B cell (primary cell): ENCODE measurements at regions not wholly inside any gene's neighbourhood (a gene's known extent, or its start where the extent isn't known, plus 50 kb on each side); places are given as distances from the start of the nearest gene placed in this dataset.

ENCODE experiments used
- ATAC-seq: fragments of 200-7000 bp; cut with Tn5 transposase; one replicate; pipeline ENCODE4 v1.10.0; 2021; ENCODE audit warnings: low read depth, mild to moderate bottlenecking, moderate number of reproducible peaks, moderate library complexity
- CTCF ChIA-PET: fragments of 350-600 bp; sonication (Branson Sonifier 250); formaldehyde crosslinking; loops from one replicate; lab custom pipeline; 2021; ENCODE audit warnings: antibody characterized with exemption, inconsistent platforms; lab: Charles Lee
- POLR2A ChIA-PET: fragments of 350-600 bp; sonication (Branson Sonifier 250); formaldehyde crosslinking; loops from one replicate; lab custom pipeline; 2021; ENCODE audit warnings: antibody characterized with exemption; lab: Charles Lee
- DNase-seq: peaks from one replicate; pipeline ENCODE4 v3.0.0; 2013
- H2AFZ ChIP-seq: 2 replicates; pipeline ENCODE4 v1.6.1; 2012; ENCODE audit warnings: mild to moderate bottlenecking, low read depth, low read length; ENCODE audit not compliant: insufficient read depth, poor library complexity, severe bottlenecking
- H3K27ac ChIP-seq, 2 donors: 1 replicate in 1 of 2; 2 replicates in 1 of 2; pipeline ENCODE4 v1.5.1; 2012 to 2013; ENCODE audit warnings: low read length in 2 of 2, mild to moderate bottlenecking in 2 of 2, moderate library complexity in 1 of 2
- H3K27me3 ChIP-seq, 4 experiments: fragments of 200-600 bp in 1 of 4; sonication (generic) in 1 of 4; replicated peaks in 1 of 4; 1 replicate in 2 of 4; 2 replicates in 2 of 4; pipeline versions ENCODE4 v1.6.1 to v1.7.0; 2013 to 2016; ENCODE audit warnings: low read length in 3 of 4, mild to moderate bottlenecking in 2 of 4, mixed read lengths in 1 of 4, moderate library complexity in 1 of 4; ENCODE audit not compliant: insufficient read depth in 4 of 4, control insufficient read depth in 3 of 4; ENCODE audit errors: control extremely low read depth in 1 of 4
- H3K36me3 ChIP-seq, 2 experiments: replicated peaks in 1 of 2; 1 replicate in 1 of 2; 2 replicates in 1 of 2; pipeline versions ENCODE4 v1.6.1 to v1.7.1; 2013; ENCODE audit warnings: low read length in 1 of 2; ENCODE audit not compliant: insufficient read depth in 2 of 2, control insufficient read depth in 1 of 2; ENCODE audit errors: control extremely low read depth in 1 of 2, extremely low read depth in 1 of 2
- H3K4me1 ChIP-seq, 2 donors: fragments of 200-600 bp in 1 of 2; sonication (generic) in 1 of 2; 1 replicate in 1 of 2; 2 replicates in 1 of 2; pipeline versions ENCODE4 v1.5.1 to v1.6.1; 2013 to 2017; ENCODE audit warnings: low read length in 2 of 2; ENCODE audit not compliant: control insufficient read depth in 2 of 2, insufficient read depth in 2 of 2
- H3K4me2 ChIP-seq: replicated peaks from 2 replicates; pipeline ENCODE3; 2012; ENCODE audit warnings: mild to moderate bottlenecking, low read depth, low read length; ENCODE audit not compliant: poor library complexity, severe bottlenecking
- H3K4me3 ChIP-seq, 5 experiments: fragments of 200-600 bp in 1 of 5; sonication (generic) in 1 of 5; 1 replicate in 3 of 5; 2 replicates in 2 of 5; pipeline versions ENCODE4 v1.5.1 to v1.7.0; 2011 to 2016; ENCODE audit warnings: low read length in 4 of 5, mild to moderate bottlenecking in 4 of 5, low read depth in 2 of 5, control low read depth in 1 of 5, moderate library complexity in 1 of 5; ENCODE audit not compliant: insufficient read depth in 1 of 5; ENCODE audit errors: control extremely low read depth in 1 of 5, extremely low read depth in 1 of 5
- H3K79me2 ChIP-seq: fragments of 200-600 bp; sonication (generic); one replicate; pipeline ENCODE4 v1.6.0; 2016; ENCODE audit warnings: low read length; ENCODE audit not compliant: control insufficient read depth, insufficient read depth
- H3K9ac ChIP-seq: fragments of 200-600 bp; sonication (generic); 2 replicates; pipeline ENCODE4 v1.6.1; 2017; ENCODE audit warnings: mild to moderate bottlenecking, low read length, moderate library complexity
- H3K9me3 ChIP-seq, 3 donors: one replicate each; pipeline versions ENCODE4 v1.6.1 to v1.7.1; 2013; ENCODE audit warnings: low read length in 2 of 3; ENCODE audit not compliant: control insufficient read depth in 2 of 3, insufficient read depth in 1 of 3; ENCODE audit errors: control extremely low read depth in 1 of 3
- H4K20me1 ChIP-seq: 2 replicates; pipeline ENCODE4 v1.6.0; 2012; ENCODE audit warnings: mild to moderate bottlenecking, low read length; ENCODE audit not compliant: insufficient read depth, control insufficient read depth, poor library complexity, severe bottlenecking
- H3K27ac Mint-ChIP-seq: one replicate; pipeline ENCODE4 v1.8.0; 2021; ENCODE audit warnings: mixed read lengths
- H3K27me3 Mint-ChIP-seq: one replicate; pipeline ENCODE4 v1.8.0; 2021; ENCODE audit warnings: mixed read lengths
- H3K4me1 Mint-ChIP-seq: one replicate; pipeline ENCODE4 v1.8.0; 2021; ENCODE audit warnings: mixed read lengths
- H3K4me3 Mint-ChIP-seq: one replicate; pipeline ENCODE4 v1.8.0; 2021; ENCODE audit warnings: mixed read lengths
- H3K9me3 Mint-ChIP-seq: one replicate; pipeline ENCODE4 v1.8.0; 2022; ENCODE audit warnings: mixed read lengths; ENCODE audit not compliant: insufficient read depth
- CTCF ChIP-seq: fragments of 200-600 bp; IDR thresholded peaks from one replicate; pipeline ENCODE4 v1.8.0; 2022; ENCODE audit warnings: antibody characterized with exemption, mild to moderate bottlenecking
- EZH2 ChIP-seq: IDR thresholded peaks from 2 replicates; pipeline ENCODE4 v1.6.1; 2012; ENCODE audit warnings: borderline replicate concordance, low read depth, mild to moderate bottlenecking, moderate library complexity, low read length; ENCODE audit not compliant: insufficient read depth, poor library complexity, severe bottlenecking
- WGBS: methylation state at CpG from one replicate; pipeline ENCODE4 v1.1.5; 2013; ENCODE audit warnings: missing lambda C conversion rate; ENCODE audit not compliant: insufficient coverage; 5-methylcytosine and 5-hydroxymethylcytosine counted together
- intact Hi-C: fragments of 100-400 bp; cut with micrococcal nuclease; formaldehyde crosslinking; loops from one replicate; pipeline ENCODE4 v1.10.0; 2022

GRCh38 chr3:74479915-74480314 lies 134.5 kb downstream of the CNTN3 start:
- Histone ChIP-seq H3K27me3 (no peaks in the 10 kb centered on the region), H3K4me2 (no peak overlapping the region), H4K20me1 (no peaks in the 10 kb centered on the region), H3K9me3 (no peaks in the 10 kb centered on the region), H3K9ac (no peak overlapping the region), H3K36me3 (no peaks in the 10 kb centered on the region), H3K79me2 (no peaks in the 10 kb centered on the region), H3K4me3 (no peak overlapping the region), H3K4me1 (no peaks in the 10 kb centered on the region), H2AFZ (no peak overlapping the region), H3K27ac (no peak overlapping the region)
- TF ChIP-seq CTCF, result no peak
- no peak for TF ChIP-seq EZH2
- no peak overlapping the region for H3K27ac Mint-ChIP-seq
- no peaks in the 10 kb centered on the region for H3K9me3 Mint-ChIP-seq
- H3K4me3 Mint-ChIP-seq, result no peak overlapping the region
- ChIA-PET POLR2A (no interaction called here), CTCF (no interaction called here)
- DNase-seq, result no peak
- intact Hi-C loops, result no loop called here
- H3K4me1 Mint-ChIP-seq, result no peaks in the 10 kb centered on the region
- no peaks in the 10 kb centered on the region for H3K27me3 Mint-ChIP-seq
- ATAC-seq, result no peak

- H3K9me3 ChIP-seq, result peaks cover 0 to 10% (median 0%) of the 10 kb centered on the region in 3 donors
- DNase-seq (no peak), ATAC-seq (no peak)
- no peak overlapping the region for H3K4me2 ChIP-seq
- ChIA-PET POLR2A (no interaction called here), CTCF (no interaction called here)
- no peak overlapping the region for H2AFZ ChIP-seq
- no peak overlapping the region for H3K9ac ChIP-seq
- Mint-ChIP-seq H3K27ac (no peak overlapping the region), H3K4me1 (no peaks in the 10 kb centered on the region), H3K9me3 (peaks cover 4% of the 10 kb centered on the region), H3K27me3 (no peaks in the 10 kb centered on the region), H3K4me3 (no peak overlapping the region)
- no peaks in the 10 kb centered on the region for H3K4me1 ChIP-seq
- no peak overlapping the region for H3K27ac ChIP-seq
- intact Hi-C loops, result no loop called here
- no peak overlapping the region for H3K4me3 ChIP-seq
- H3K27me3 ChIP-seq, result no peaks in the 10 kb centered on the region
- no CpG with 5 or more reads among the region's 4 CpGs for WGBS
- no peaks in the 10 kb centered on the region for H3K36me3 ChIP-seq
- TF ChIP-seq EZH2, result no peak
- TF ChIP-seq CTCF, result no peak
- no peaks in the 10 kb centered on the region for H4K20me1 ChIP-seq
- no peaks in the 10 kb centered on the region for H3K79me2 ChIP-seq
Observed at GRCh38 chr3:74470313-74470712, 144.1 kb downstream of the CNTN3 start.
